SKM-1 treated with dmso at 0.1 percent for 144 hours (cell line): ENCODE measurements at regions not wholly inside any gene's neighbourhood (a gene's known extent, or its start where the extent isn't known, plus 50 kb on each side); places are given as distances from the start of the nearest gene placed in this dataset.

ENCODE experiments used
- DNase-seq: peaks from one replicate; lab custom pipeline; 2025; ENCODE audit not compliant: unreplicated experiment; lab: John Stamatoyannopoulos, UW

DNA sequence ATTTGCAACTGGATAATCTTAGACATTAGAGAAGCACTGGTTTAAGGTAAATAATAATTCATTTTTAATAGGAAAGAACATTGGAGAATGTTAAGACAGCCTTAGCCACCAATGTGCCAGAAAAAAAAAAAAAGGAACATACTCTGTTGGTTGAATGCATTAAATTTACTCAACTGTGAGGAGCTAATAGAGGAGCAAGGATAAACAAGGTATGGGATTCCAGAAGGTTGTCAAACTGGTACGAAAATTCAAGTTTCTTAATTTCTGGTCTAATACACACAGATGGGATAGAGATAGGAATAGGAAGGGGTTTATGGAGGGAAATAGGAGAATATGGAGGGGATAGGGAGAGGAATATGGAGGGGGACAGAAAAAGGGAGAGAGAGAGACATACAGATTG is 1096.6 kb downstream of the ARAP2 start:
- no peak for DNase-seq

DNA sequence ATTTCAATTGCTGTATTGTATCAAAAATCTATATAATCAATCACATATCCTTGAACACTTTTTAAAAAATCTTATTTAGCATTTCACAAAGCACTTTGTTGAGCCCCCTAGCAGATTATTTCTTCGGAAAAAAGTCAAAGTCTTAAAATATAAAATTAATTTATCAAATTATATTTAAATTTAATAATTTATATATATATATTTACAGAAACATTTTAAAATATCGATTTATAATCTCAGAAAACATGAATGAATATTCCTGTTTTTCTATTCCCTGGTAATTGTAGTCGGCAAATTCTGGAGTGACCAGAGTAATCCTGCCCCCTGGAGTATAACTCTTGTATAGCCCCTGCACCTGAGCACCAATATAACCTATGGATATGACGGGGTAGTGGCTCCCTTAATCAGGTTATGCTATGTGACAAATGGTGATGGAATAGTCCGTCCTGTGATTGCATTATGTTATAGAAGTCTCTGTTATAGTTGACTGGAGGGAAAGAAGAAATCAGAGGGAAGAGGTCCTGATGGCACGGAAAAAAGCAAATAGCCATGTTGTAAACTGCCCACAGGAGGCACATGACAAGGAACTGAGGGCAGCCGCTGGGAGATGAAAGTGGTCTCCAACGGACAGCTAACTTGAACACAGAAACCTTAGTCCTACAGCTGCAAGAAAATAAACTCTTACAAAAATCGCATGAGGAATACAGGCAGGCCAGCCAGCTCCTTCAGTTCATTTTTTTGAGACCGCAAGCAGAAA is 1092.3 kb downstream of the ARAP2 start:
- DNase-seq: peak; percentile 2

DNA sequence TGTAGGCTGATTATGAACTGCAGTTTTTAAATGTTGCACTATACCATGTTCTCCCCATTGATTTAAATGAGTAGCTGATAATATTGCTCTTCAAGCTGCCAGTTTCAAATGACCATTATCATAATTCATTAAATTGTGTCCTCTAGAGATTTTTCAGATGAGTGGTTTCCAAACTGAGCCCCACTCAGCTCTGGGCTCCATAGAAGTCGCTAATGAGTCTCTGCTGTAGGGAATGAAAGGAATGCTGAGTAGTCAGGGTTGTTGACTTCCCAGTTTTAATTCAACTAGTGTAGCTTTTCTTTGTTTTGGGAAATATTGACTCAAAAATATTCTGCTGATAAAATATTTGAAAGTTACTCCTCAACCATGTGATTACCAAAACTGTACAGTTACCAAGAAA is 1081.1 kb downstream of the ARAP2 start:
- no peak for DNase-seq

DNA sequence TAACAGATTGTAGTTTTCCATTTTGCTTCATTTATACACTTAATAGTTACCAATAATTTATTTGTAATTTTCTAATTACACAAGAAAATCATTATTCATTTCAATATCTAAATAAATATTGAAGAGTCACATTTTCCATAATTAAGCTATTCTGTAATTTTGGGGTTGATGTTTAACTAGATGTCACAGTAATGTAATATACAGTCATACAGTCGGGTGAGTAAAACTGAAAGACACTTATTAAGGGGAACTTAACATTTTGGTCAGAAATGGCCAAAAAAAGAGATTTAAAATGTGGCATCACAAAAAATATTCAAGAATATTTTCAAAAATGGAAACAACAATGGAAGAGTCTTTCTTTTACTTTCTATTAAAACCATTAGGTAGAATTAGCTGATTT is 1080.3 kb downstream of the ARAP2 start:
- DNase-seq: no peak

DNA sequence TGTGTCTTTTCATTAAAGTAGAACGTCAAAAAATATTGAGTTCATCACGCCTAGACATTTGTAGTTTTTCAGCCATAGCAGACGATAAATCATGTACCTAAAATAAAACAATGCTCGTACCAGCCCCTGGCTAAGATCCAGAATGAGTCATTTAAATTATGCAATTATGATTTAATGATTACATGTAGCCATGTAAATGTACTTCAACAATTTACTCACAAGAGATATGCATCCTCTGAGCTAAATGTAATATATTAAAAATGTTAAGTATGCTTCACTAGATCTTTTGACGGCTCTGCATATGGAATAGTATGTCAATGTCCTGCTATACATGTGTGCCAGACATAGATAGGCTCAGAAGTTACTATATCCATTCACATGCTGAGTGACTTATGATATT is 1077.8 kb downstream of the ARAP2 start:
- no peak for DNase-seq

DNA sequence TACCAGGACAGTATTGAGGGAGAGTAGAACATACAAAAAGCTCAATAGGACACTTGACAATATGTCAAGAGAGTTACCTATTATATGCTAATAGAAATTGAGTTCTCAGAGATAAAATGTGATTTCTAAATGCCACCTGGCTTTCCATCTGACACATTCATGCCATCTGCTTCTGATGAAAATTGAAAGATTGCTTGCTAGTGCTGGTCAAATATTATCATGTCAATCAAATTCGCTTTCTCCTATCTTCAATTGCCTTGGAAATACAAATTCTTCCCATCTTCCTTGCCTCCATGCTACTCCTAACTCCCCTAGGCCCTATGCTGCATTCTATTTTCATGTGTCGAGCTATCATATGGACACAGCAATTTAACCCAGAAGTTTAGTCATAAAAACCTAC is 1076.9 kb downstream of the ARAP2 start:
- DNase-seq: no peak

DNA sequence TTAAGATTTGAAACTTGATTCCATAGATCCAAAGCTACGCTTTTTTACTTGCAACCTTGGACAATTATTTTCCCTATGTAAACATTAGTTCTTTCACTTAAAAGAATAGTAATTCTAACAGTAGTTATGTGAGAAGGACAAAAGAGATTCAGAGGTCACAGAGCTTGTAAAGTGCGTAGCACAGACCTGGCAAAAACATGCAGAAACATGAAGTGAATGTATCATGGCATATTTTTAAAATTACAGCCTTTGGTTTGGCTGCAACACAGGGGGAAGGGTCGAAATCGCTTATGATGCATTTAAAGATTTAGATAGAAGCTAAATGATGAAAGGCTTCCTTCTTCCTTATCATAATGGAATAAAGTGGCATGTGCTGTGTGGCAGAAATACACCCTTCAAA is 1068.8 kb downstream of the ARAP2 start:
- no peak for DNase-seq

DNA sequence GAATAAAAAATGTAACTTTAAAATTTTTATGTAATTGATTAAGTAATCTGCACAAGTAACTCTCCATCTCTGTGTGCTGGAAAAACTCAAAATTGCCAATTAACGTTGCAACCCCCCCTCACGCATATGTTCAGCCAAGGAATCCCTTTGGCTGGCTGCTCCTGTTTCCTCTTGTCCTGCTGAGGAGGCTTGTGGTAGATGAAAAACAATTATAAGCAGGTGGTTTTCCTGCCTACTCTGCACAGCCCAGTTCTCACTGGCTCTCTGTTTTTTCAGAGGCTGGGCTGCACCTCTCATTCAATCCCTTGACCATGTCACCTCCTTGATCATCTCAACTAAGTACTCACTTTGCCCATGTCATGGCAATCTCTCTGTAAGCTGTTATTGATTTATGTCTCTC is 1068.4 kb downstream of the ARAP2 start:
- DNase-seq: no peak

DNA sequence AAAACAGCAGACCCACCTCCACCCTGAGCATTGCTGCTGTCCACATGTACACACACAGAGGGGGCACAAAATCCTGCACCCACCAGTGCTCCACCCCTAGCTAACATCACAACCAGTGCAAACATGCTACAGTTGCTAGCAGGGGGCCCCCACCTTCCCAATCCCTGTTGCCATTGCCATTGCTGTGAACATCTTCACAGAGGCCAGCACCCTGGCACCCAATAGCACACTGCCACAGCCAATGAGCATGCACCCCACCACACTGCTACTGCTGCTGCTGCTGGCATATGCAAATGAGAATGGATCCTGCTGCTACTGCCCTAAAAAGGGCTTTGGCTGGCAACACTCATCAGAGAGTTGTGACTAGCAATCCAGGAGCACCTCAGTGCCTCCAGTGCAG is 1061.9 kb downstream of the ARAP2 start:
- no peak for DNase-seq

DNA sequence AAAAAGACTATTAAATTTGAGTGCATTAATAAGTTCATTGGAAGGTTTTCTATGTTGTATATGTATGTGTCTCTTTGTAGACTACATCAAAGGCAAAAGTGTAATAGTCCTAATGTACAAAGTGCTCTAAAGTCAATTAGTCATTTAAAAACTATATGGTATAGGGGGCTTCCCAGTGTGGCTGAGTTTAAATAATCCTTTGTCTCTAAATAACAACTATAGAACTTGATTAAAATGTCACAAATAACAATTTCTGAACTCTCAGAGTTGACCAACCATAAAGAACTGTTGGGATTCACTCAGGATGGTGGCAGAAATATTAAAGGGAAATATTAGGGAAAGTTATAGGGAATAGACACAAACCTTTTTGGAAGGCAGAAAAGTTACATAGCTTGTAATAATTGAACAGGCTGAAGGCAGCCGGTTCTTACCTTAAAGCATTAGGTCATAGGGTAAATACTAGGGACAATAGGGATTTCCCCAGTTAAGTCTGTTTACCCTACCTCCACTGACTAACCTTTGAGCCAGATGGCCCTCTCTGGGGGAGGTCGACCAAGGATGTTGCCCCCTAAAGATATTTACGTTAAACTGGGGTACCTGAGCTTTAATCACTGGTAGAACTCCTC is 1054.2 kb downstream of the ARAP2 start:
- no peak for DNase-seq

DNA sequence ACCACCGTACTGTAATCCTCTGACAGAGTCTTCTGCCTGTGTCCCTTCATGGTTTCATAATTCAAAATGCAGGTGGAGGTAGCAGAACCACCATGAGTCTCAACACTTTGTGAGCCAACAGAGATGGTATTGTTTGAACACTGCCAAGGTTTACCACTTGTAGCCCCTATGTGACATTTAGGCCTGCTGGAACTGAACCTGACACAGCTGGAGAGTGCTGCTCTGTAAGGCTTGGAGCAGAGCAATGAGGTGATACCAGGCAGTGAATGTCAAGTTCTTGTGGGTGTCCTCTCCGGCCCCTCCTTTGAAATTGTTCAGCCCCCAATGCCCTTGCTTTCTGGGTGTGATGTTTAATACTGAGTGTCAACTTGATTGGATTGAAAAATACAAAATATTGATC is 1042.9 kb downstream of the ARAP2 start:
- no peak for DNase-seq

DNA sequence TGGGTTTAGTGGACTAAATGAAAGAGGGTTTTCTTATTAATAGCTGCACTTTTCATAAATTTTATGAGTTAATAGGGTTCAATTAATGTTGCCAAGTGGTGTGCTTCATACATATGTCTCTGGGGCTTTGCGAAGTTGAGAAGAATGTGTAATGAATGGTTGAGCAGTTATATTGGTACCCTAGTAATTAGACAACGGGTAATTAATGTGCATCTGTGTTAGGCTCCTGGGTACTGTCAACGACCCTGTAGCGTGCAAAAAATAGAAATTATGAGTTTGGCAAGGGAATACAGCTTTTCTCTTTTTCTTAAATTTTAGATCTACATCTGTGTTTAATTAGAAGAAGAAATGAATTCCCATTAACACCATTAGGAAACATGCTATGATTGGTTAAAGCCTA is 1027.7 kb downstream of the ARAP2 start:
- no peak for DNase-seq

DNA sequence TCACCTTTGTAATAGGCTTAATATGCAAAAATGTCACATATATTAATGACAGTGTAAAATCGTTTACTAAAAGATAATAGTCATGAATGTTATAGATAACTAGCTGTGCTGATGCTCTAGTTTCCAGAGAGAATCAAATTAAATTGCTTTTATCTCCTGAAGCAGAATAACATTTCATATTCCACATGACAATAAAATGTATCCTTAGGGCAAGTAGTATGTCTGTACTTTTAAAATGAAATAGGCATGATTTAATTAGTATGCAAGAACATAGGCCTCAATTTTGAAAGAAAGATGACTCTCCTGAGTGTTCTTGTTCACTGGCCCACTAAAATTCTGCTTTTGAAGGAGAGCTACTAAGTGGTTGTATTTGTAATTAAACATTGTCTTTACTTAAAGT is 1027.0 kb downstream of the ARAP2 start:
- DNase-seq: no peak

DNA sequence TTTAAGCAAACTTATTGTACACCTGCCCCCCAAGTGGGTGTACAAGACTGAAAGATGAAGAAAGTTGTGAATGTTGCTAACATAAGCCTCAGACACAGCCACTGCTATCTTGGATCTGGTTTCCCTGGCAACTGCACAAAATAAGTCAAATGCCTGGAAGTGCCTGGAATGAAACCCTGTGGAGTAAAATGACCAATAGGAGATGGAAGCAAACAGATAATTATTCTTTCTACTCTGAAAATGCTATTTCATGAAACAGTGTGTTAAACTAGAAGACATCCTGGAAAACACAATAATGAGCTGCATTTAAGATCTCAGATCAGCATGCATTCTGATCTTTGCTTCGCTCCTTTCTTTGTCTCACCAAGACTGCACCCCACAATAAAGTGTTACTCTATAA is 1016.0 kb downstream of the ARAP2 start:
- no peak for DNase-seq

DNA sequence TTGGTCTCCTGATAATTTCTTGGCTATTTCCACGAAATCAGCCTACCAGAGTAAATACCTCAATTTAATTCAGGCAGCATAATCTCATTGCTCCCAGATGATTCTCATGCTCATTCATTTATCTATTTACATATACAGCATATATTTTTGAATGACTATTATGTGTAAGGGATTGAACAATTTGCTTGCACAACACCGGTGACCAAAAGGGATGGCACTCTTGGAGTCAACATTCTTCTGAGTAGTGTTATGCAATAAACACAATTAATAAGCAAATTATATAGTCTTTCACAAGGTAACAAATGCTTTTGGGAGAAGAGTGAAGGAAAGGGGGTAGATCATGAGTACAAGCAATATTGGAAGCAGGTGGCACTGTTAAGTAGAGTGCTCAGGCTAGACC is 1015.3 kb downstream of the ARAP2 start:
- DNase-seq: no peak

DNA sequence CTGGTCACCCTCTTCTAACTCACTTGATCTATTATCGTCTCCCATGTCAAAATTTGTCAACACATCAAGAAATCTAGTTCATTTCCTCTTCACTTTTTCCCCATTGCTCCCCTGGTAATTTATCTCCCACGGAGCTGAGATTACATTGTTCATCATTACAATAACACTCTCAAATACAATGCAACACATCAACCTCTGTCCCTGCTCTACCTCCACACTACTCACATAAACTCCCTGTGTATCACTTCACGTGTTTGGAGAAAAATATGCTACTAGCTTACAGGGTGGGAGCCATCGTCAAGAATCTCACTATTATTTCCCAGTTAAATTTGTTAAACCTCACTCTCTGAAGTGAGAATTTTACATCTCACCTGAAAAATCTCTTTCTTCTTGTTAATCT is 1006.4 kb downstream of the ARAP2 start:
- DNase-seq: no peak

DNA sequence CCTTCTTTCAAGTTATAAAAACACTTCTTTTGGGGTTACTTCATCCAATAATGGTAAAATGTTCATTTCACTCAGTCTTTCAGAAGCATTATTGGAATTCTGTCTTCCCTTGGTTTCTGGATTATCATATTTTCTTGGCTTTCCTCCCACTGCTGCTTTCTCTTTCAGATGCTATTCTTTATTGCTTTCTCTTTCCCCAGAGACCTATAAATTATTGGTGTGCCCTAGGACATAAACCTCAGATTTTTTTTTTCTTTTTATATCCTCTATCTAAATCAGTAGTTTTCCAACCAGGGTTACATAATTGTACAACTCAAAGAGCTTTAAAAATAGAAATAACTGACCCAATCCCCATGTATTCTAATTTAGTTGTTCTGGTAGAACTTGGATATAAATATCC is 1005.5 kb downstream of the ARAP2 start:
- DNase-seq: no peak

DNA sequence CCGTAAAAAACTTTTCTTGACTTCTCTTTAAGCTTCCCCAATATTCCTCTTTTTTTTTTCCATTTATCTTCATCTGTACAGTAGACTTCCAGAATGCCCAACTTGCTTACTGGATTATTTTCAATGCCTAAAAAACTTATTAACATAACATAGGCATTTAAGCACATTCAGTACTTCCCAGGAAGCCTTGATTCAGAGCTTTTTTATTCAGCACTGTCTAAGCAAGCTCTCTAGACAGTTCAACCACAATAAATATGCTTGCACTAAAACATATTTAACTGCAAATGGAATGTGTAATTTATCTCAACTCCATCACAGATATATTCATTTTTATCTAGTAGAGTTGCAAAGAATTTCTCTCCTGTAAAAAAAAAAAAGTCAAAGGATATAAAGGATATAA is 997.8 kb downstream of the ARAP2 start:
- DNase-seq: no peak

DNA sequence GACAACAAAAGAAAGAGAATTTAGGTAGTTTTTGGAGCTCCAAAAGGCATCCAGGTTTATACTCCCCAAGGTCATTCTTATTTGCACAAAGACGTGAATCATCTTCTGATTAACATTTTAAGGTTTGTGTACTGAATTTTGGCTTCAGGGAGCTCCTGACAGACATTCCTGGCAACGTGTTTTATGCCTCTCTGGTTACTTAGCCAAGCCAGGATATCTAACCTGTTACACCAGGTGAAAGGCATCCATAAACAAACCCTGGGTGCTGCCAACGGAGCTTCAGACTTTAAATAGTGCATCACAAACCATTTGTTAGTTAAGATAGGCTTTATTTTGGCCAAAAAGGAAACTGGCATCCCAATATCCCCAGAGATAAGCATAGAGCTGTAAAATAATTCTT is 997.3 kb downstream of the ARAP2 start:
- DNase-seq: no peak

DNA sequence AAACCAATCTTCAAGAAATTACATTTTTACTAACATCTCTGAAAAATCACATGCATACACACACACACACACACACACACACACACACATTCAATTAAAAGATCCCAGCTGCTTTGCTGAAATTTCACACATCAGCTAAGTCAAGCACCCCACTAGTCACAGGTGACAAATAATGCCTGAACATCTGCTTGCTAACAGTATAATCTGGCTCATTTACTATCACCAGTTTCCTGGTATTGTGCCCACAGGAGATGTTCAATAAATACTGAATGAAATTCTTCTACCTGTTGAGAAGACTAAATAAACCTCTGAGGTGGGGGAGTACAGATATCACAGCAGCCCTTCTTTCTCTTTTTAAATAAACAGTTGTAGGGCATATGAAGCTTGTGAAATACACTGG is 994.0 kb downstream of the ARAP2 start:
- DNase-seq: no peak

DNA sequence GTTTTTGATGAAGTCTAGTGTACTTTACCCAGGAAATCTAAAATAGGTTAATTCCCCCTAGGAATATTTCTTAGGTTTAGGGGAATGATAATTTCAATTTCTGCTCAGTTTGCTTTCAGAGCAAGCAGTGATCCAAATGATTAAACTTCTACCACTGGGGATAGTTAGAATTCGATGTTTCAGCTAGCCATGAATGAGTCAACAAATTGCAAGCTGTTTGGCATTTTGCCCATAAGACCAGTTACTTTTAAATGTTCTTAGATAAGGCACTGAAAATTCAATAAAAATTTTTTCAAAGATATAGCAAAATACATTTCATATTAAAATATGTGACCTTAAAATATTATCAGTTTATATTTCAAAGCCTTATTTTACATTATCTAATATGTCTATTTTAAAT is 993.6 kb downstream of the ARAP2 start:
- no peak for DNase-seq

DNA sequence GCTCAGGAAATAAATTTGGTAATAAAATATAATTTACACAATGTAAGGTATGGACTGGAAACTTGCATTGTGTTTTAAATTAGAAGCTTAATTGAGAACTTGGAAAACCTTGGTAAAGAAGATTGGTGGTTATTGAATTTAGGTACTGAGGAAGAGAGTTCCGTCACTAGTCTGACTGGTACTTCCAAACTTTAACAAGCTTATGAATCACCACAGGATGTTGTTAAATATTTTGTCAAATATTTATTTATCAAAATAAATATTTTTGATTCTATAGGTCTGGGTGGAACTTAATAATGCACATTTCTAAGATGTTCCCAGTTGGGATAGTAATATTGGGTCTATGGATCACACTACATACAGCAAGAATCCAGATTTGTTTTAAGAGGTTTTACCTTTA is 992.2 kb downstream of the ARAP2 start:
- DNase-seq: no peak

DNA sequence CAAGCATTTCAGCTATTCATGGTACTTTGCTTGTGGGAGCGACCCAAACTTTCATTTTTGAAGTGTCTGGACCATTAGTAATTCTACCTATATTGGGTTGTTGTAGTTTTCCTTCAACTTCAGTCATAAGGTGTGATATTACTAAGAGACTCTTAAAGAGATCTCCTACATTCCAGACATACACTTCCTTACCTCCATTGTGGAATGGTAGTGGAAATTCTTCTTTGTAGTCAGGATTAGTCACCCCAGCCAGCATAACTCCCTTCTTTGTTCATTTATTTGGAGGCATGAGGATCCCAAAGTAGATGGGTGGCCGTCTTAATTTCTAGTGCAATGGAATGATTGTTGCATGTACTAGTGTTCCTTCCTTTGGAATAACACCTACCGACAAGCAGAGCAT is 991.4 kb downstream of the ARAP2 start:
- no peak for DNase-seq
